Left ventricle myocardium inferior (tissue), 1 donor: ENCODE measurements at regions not wholly inside any gene's neighbourhood (a gene's known extent, or its start where the extent isn't known, plus 50 kb on each side); places are given as distances from the start of the nearest gene placed in this dataset.

Source experiments
- DNase-seq: peaks from one replicate; pipeline ENCODE4 v3.0.0-alpha.2; 2020
- H3K27ac ChIP-seq: fragments of 200-600 bp; replicated peaks from 2 replicates; pipeline ENCODE4 v1.8.0; 2021
- H3K27me3 ChIP-seq: fragments of 200-600 bp; 2 replicates; pipeline ENCODE4 v1.8.0; 2021; ENCODE audit warnings: low read depth
- H3K36me3 ChIP-seq: fragments of 200-600 bp; 2 replicates; pipeline ENCODE4 v1.8.0; 2021
- H3K4me1 ChIP-seq: fragments of 200-600 bp; 2 replicates; pipeline ENCODE4 v1.8.0; 2021
- H3K4me3 ChIP-seq: fragments of 200-600 bp; 2 replicates; pipeline ENCODE4 v1.8.0; 2021; ENCODE audit warnings: mild to moderate bottlenecking, moderate library complexity
- H3K9me3 ChIP-seq: fragments of 200-600 bp; replicated peaks from 2 replicates; pipeline ENCODE4 v1.8.0; 2021
- intact Hi-C: fragments of 100-400 bp; cut with micrococcal nuclease; formaldehyde crosslinking; loops from one replicate; pipeline ENCODE4 v1.11.0; 2022
- TF ChIP-seq, protein P1 (sequence below): fragments of 200-600 bp; IDR thresholded peaks from 2 replicates; pipeline ENCODE4 v1.8.0; 2021; ENCODE audit warnings: antibody characterized with exemption, mild to moderate bottlenecking, borderline replicate concordance
- donor health status: DM: no; HTN: yes; CAD: no; lungs with severe emphysema.

DNA sequence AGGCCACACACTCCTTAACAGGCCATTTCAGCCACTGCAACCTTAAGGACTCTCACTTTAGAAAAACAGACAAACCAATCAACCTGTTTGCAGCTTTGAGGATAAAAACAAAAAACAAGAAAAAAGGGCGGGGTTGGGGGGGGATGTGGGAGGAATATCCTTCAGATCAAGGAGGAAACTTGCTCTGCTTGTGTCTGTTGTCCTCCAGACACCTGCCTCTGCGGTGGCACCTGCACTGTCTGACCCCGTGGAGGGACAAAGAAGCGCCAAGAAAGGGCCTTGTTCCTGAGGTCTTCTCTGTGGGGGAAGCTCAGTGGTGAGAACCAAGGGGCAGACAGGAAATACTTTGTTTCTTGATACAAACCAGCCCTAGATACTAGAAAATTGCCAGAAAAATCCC lies 70.5 kb downstream of the POLR2M start:
- peaks cover 3% of the 10 kb centered on the region for H3K27me3 ChIP-seq
- no peaks in the 10 kb centered on the region for H3K4me1 ChIP-seq
- H3K4me3 ChIP-seq: no peak overlapping the region
- intact Hi-C loops: no loop called here
- TF ChIP-seq, protein P1, sequence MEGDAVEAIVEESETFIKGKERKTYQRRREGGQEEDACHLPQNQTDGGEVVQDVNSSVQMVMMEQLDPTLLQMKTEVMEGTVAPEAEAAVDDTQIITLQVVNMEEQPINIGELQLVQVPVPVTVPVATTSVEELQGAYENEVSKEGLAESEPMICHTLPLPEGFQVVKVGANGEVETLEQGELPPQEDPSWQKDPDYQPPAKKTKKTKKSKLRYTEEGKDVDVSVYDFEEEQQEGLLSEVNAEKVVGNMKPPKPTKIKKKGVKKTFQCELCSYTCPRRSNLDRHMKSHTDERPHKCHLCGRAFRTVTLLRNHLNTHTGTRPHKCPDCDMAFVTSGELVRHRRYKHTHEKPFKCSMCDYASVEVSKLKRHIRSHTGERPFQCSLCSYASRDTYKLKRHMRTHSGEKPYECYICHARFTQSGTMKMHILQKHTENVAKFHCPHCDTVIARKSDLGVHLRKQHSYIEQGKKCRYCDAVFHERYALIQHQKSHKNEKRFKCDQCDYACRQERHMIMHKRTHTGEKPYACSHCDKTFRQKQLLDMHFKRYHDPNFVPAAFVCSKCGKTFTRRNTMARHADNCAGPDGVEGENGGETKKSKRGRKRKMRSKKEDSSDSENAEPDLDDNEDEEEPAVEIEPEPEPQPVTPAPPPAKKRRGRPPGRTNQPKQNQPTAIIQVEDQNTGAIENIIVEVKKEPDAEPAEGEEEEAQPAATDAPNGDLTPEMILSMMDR: no peak
- DNase-seq: no peak
- H3K27ac ChIP-seq: no peak overlapping the region
- no peaks in the 10 kb centered on the region for H3K9me3 ChIP-seq
- no peaks in the 10 kb centered on the region for H3K36me3 ChIP-seq

DNA sequence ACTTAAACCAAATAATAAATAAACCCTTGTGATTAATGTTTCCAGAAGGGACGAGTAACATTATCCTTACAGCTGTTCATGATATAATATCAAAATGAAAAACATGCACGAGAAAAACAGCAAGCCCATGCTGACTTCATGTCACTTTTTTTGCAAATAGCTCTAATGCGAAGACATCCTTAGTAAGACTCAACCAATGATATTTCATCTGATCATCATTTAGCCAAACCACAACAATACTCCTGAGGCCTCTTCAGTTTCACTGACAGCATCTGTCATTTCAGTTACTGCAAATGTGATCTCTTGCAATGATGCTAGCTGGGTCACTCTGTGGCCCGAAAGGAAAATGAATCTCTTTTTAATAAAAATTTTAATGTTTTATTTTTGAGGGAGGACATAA lies 74.0 kb downstream of the POLR2M start:
- TF ChIP-seq, protein P1: no peak
- Histone ChIP-seq H3K4me1 (peaks cover 19% of the 10 kb centered on the region), H3K27me3 (peaks cover 3% of the 10 kb centered on the region), H3K4me3 (no peak overlapping the region), H3K36me3 (no peaks in the 10 kb centered on the region), H3K9me3 (no peaks in the 10 kb centered on the region), H3K27ac (no peak overlapping the region)
- intact Hi-C loops: no loop called here
- no peak for DNase-seq

DNA sequence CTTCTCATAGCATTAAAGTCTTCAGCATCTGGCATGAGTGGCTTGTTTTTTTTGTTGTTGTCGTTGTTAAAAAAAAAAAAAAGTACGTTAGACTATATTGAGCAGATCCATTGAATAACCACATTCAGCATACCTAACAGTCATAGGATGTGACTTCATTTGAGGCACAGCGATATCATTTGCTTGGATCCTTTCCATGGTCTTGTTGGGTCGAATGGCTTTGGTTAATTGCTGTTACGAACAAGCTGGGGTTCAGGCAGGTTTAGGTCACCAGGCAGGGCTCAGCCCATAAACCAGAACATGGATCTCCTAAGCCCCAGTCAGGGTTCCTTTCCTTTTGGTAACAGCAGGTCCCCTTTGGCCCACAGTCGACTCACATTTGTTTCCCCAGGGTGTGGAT lies 76.2 kb downstream of the POLR2M start:
- peak overlapping the region; percentile 71 for H3K27ac ChIP-seq
- H3K4me1 ChIP-seq: peaks cover 19% of the 10 kb centered on the region
- TF ChIP-seq, protein P1: no peak
- H3K27me3 ChIP-seq: no peaks in the 10 kb centered on the region
- no peaks in the 10 kb centered on the region for H3K9me3 ChIP-seq
- intact Hi-C loops: no loop called here
- H3K36me3 ChIP-seq: no peaks in the 10 kb centered on the region
- no peak overlapping the region for H3K4me3 ChIP-seq
- DNase-seq: no peak

DNA sequence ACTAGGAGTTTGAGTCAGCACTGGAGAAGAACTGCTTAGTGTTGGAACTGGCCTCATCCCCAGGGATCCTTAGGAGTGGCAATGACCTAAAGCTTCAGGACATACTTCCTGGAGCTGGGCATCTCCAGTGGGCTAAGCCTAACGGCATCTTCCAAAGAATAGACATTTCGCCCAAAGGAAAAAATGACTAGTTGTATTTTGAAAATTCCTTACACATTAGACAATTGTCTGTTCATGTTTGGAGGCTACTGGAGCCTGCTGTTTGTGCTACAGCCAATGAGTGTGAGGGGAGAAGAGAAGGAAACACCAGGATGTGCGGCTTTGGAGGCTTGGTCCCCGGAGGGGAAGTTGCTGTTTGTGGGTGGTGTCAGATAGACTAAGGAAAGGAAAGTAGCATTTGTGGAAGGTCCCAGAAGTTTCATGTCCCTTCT lies 77.6 kb downstream of the POLR2M start:
- no peaks in the 10 kb centered on the region for H3K36me3 ChIP-seq
- DNase-seq: peak; percentile 46
- H3K4me1 ChIP-seq: peaks cover 23% of the 10 kb centered on the region
- no peaks in the 10 kb centered on the region for H3K9me3 ChIP-seq
- peak overlapping the region; percentile 71 for H3K27ac ChIP-seq
- H3K27me3 ChIP-seq: no peaks in the 10 kb centered on the region
- H3K4me3 ChIP-seq: no peak overlapping the region
- intact Hi-C loops: no loop called here
- TF ChIP-seq, protein P1: no peak

DNA sequence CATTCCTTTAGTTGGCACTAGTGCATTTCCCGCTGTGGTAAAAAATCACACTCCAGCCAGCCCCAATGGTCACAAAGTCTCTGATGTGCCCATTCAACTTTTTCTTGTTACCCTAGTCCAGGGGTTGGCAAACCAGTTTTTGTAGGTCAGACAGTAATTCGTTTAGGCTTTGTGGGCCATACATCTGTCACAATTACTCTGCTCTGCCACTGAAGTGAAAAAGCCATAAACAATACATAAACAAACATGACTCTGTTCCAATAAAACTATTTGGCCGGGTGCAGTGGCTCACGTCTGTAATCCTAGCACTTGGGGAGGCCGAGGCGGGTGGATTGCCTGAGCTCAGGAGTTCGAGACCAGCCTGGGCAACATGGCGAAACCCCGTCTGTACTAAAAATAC lies 78.5 kb downstream of the POLR2M start:
- TF ChIP-seq, protein P1: no peak
- no peak for DNase-seq
- no peaks in the 10 kb centered on the region for H3K9me3 ChIP-seq
- peak overlapping the region; percentile 71 for H3K27ac ChIP-seq
- peaks cover 32% of the 10 kb centered on the region for H3K4me1 ChIP-seq
- no peaks in the 10 kb centered on the region for H3K36me3 ChIP-seq
- H3K27me3 ChIP-seq: no peaks in the 10 kb centered on the region
- H3K4me3 ChIP-seq: no peak overlapping the region
- intact Hi-C loops: no loop called here

DNA sequence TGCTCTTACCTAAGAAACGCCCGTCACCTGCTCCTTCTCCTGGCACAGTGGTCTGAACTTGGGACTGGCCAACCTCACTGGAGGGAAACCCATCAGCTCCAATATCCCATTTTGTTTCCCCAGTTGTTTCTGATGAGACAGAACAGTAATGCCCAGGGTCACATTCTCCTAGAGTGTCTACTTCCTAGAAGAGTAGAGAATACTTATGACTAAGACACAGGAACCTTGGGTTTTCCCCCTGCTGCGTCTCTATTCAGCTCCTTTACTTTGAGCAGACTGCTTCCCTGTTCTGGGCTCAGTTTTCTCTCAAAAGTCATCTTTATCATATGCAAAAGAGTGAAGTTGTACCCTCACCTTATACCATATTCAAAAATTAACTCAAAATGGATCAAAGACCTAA lies 79.4 kb downstream of the POLR2M start:
- H3K27ac ChIP-seq: no peak overlapping the region
- no peaks in the 10 kb centered on the region for H3K9me3 ChIP-seq
- H3K36me3 ChIP-seq: no peaks in the 10 kb centered on the region
- no peaks in the 10 kb centered on the region for H3K27me3 ChIP-seq
- peaks cover 32% of the 10 kb centered on the region for H3K4me1 ChIP-seq
- no peak for DNase-seq
- intact Hi-C loops: no loop called here
- TF ChIP-seq, protein P1: no peak
- no peak overlapping the region for H3K4me3 ChIP-seq
